IPS-NIHi7 (cell line): ENCODE measurements at regions not wholly inside any gene's neighbourhood (a gene's known extent, or its start where the extent isn't known, plus 50 kb on each side); places are given as distances from the start of the nearest gene placed in this dataset.

Experiments
- DNase-seq: peaks from one replicate; pipeline ENCODE4 v3.0.0; 2012; ENCODE audit warnings: mixed read lengths; ENCODE audit errors: extremely low spot score

GRCh38 chr11:122348659-122349409 is 232.8 kb upstream of the BLID start:
- no peak for DNase-seq

GRCh38 chr11:122346006-122346405 is 230.0 kb upstream of the BLID start:
- DNase-seq = no peak

GRCh38 chr11:122345586-122345985 is 229.6 kb upstream of the BLID start:
- no peak for DNase-seq

- no peak for DNase-seq
These were observed 228.2 kb upstream of the BLID start for GRCh38 chr11:122344215-122344614.

GRCh38 chr11:122343210-122343609 is 227.2 kb upstream of the BLID start:
- no peak for DNase-seq

- no peak for DNase-seq
These were observed 226.2 kb upstream of the BLID start for GRCh38 chr11:122342089-122342744.

GRCh38 chr11:122341477-122341876 is 225.5 kb upstream of the BLID start:
- no peak for DNase-seq

GRCh38 chr11:122340607-122341290 is 224.7 kb upstream of the BLID start:
- DNase-seq = no peak

GRCh38 chr11:122339436-122340060 is 223.5 kb upstream of the BLID start:
- no peak for DNase-seq

GRCh38 chr11:122337704-122338103 is 221.7 kb upstream of the BLID start:
- no peak for DNase-seq

GRCh38 chr11:122337241-122337640 is 221.2 kb upstream of the BLID start:
- no peak for DNase-seq

- DNase-seq = no peak
These were observed 220.7 kb upstream of the BLID start for GRCh38 chr11:122336706-122337105.

- no peak for DNase-seq
These were observed 218.7 kb upstream of the BLID start for GRCh38 chr11:122334546-122335339.

- no peak for DNase-seq
These were observed 217.5 kb upstream of the BLID start for GRCh38 chr11:122333467-122333866.

GRCh38 chr11:122331079-122331478 is 215.1 kb upstream of the BLID start:
- DNase-seq = no peak

- DNase-seq = no peak
These were observed 214.4 kb upstream of the BLID start for GRCh38 chr11:122330279-122330965.

- DNase-seq = no peak
These were observed 211.5 kb upstream of the BLID start for GRCh38 chr11:122327528-122327927.

GRCh38 chr11:122323754-122324421 is 207.9 kb upstream of the BLID start:
- no peak for DNase-seq

GRCh38 chr11:122322329-122322728 is 206.3 kb upstream of the BLID start:
- no peak for DNase-seq

GRCh38 chr11:122320671-122321070 is 204.7 kb upstream of the BLID start:
- DNase-seq = no peak
